T follicular helper cell (primary cell): ENCODE measurements at regions not wholly inside any gene's neighbourhood (a gene's known extent, or its start where the extent isn't known, plus 50 kb on each side); places are given as distances from the start of the nearest gene placed in this dataset.
"Not testable (repeated sequence)": the region's sequence is repeated elsewhere in the genome, so short reads cannot be mapped to it uniquely, and the experiment has no call there.

Experiments
- DNase-seq: peaks from one replicate; pipeline ENCODE4 v3.0.0-alpha.2; 2020; ENCODE audit warnings: low read depth

DNA sequence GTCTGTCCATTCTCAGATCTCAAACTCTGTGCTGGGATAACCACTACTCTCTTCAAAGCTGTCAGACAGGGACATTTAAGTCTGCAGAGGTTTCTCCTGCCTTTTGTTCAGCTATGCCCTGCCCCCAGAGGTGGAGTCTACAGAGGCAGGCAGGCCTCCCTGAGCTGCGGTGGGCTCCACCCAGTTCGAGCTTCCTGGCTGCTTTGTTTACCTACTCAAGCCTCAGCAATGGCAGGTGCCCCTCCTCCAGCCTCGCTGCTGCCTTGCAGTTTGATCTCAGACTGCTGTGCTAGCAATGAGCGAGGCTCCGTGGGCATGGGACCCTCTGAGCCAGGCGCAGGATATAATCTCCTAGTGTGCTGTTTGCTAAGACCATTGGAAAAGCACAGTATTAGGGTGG is 53.1 kb upstream of the HUNK start:
- DNase-seq: not testable (repeated sequence)

DNA sequence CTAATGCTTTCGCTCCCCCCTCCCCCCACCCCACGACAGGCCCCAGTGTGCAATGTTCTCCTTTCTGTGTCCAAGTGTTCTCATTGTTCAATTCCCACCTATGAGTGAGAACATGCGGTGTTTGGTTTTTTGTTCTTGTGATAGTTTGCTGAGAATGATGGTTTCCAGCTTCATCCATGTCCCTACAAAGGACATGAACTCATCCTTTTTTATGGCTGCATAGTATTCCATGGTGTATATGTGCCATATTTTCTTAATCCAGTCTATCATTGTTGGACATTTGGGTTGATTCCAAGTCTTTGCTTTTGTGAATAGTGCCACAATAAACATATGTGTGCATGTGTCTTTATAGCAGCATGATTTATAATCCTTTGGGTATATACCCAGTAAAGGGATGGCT is 58.5 kb upstream of the HUNK start:
- not testable (repeated sequence) for DNase-seq

DNA sequence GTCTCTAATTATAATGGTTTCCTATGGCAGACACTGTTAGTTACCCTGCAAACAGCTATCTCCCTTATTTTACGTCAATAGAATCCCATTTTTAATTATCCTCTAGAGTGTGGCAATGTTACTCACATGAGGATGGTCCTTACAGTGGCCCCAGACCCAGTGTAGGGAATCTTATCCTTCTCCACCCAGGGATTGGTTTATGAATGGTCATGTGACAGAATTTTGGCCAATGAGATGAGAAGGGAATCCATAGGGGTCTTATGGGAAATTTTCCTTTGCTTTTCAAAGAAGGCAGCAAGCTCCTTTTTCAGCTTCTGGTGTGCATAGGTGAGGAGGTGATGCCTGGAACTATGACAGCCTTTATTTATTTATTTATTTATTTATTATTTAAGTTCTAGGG is 59.0 kb upstream of the HUNK start:
- DNase-seq: no peak

DNA sequence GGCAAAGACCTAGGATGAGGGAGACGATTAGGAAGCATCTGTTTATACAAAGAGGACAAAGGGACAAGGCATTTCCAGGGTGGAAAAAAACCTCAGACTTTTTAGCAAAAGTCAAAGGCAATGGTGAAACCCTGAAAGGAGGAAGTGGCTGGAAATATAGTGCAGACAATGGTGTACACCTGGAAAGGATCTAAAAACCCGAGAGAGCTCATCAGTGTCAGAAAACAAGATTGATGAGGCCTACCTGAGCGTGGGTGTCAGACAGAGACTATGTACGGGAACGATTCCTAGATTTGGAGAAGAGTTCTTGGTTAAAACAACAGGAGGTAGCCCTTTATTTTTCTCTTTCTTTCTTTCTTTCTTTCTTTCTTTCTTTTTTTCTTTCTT is 68.8 kb upstream of the HUNK start:
- no peak for DNase-seq

DNA sequence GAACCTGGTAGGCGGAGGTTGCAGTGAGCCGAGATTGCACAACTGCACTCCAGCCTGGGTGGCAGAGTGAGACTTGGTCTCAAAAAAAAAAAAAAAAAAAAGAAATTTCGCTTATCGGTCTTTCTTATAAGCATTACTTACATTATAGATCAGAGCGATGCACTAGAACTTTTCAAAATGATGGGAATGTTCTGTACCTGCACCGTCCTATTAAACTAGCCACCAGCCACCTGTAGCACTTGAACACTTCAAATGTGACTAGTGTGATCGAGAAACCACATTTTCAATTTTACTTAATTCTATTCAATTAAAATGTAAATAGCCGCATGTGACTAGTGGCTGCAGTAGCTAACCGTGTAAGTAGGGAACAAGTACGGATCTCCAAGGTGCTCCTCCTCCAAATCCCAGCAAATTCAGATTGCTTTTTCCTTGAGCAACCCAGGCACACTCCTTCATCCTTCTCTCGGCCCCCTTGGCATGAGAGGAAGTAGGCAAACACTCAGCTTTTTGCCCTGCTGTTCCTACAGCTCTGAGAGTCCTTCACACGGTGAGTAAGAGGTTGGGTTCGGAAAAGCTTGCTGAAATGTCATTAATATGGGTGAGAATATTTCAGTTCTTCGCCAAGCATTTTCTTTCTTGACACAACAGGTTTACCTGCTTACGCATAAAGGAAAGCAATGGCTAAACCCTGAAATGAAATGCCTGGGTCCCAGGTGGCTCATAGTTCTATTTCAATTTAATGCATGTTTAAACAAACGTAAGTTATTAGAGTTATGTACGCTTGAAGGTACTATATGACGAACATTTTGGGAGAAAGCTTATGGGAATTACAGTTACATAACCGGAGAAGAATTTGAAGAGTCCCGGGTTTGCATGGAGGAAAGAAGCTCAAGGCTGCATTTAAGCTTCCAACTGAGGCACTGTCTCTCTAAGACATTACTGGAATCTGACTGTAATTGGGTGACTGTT is 69.5 kb upstream of the HUNK start:
- DNase-seq: no peak

DNA sequence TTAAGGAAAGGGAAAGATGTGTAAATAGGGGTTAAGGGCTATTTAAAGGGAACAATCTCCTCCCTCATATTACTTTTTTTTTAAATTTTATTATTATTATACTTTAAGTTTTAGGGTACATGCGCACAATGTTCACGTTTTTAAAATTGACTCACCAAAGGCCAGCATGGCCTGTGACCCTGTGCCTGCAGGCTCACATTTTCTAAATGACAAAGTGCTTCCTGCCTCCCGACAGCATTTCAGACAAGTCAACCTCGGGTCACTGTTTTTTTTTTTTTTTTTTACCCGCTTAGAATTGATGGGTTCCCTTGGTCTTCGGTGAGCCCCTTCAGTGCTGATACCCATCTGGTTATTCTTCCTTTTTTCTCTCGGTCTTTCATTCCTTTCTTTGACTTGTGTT is 70.4 kb upstream of the SCAF4 start:
- no peak for DNase-seq

DNA sequence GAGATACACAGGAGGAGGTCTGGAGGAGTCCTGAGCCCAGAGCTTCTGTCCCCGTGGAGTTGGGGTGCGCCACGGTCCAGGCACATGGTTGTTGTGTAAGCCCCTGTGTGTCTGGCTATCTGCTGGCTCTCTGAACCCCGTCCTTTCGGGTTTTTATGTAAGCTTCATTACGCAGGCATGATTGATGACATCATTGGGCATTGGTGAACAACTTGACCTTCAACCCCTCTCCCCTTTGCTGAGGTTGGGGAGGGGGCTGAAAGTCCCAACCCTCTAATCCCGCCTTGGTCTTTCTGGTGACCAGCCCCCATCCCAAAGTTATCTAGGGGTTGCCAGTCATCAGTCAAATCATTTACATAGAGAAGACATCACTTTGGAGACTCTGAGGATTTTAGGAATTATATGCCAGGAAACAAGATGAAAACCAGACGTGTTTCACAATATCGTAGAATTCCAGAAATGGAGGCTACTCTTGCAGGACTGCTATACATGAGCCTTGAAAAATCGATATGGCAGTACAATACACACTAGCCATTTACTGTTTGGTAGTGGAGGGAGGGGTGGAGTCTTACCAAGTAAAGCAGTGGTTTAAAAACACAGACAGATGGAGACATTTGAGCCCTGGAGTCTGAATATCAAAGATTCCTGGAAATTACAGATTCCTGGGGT is 69.8 kb upstream of the SCAF4 start:
- DNase-seq: no peak

DNA sequence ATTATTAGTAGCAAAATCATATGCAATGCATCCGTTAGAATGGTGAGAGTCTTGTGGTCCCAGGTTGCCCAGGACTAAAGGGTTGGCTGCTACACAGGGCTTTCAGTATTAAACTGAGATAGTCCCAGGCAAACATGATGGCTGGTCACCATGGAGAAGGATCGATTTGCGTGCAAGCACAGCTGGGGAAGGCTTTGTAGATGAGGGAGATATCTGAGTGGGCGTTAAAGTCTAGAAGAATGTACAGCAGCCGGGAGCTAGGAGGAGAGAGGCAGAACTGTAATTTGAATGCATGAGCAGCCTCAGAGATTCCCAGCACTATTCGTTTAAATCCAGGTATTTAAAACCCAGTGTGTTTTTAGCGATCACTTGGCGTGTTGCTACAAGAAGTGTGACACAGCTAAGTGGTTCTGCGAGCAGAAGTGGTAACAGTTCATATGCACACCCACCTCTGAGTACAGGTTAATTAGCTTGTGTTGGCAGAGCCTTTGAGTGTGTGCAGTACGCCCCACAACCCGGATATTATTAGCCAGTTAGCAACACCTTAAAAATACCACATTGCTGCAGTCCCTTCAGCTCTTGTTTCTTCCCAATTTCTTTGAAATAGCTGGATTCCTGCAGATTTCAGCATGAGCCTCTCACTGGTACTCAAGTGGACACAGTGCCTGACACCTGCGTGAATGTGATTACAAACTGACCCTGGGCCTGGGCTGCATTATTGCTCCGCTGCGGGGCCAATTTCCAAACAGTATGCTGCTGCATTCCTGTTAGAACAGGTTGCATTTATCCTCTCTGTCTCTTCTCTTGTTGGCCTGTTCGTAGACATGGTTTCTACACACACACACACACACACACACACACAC is 67.2 kb upstream of the SCAF4 start:
- DNase-seq: no peak

DNA sequence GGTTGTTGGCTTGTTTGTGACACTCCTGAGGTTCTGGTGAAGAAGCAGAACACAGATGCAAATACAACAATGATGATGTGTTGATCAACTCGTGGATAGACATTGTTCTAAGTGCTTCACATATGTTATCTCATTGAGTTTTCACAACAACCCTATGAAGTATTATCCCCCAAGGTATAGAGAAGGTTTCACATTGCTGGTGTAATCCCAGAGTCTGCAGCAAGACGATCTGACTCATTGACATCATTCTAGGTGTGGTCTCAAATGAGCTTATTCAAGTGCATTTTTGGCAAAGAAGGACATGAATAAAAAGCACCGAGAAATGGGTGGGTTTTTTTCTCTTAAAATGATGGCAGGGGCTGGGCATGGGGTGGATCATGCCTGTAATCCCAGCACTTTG is 64.1 kb upstream of the SCAF4 start:
- no peak for DNase-seq

DNA sequence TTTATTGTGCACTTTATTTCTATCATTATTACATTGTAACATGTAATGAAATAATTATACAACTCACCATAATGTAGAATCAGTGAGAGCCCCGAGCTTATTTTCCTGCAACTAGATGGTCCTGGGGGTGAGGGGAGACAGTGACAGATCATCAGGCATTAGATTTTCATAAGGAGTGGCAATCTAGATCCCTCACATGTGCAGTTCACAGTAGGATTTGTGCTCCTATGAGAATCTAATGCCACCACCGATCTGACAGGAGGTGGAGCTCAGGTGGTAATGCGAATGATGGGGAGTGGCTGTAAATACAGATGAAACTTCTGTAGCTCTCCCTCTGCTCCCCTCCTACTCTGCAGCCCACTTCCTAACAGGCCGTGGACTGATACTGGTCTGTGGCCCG is 58.5 kb upstream of the SCAF4 start:
- not testable (repeated sequence) for DNase-seq

DNA sequence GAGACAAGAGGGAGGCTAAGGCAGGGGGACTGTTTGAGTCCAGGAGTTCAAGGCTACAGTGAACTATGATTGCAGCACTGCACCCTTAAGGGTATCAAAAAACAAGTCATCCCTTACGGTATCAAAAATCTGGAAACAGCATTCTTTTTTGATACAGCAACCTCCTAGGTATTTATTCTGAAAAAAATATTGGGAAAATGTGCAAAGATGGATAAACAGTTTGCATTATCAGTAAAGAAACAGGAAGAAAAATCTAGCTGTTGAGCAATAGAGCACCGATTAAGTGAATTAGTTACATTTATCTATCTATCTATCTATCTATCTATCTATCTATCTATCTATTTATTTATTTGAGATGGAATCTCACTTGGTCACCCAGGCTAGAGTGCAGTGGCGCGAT is 56.7 kb upstream of the SCAF4 start:
- no peak for DNase-seq

DNA sequence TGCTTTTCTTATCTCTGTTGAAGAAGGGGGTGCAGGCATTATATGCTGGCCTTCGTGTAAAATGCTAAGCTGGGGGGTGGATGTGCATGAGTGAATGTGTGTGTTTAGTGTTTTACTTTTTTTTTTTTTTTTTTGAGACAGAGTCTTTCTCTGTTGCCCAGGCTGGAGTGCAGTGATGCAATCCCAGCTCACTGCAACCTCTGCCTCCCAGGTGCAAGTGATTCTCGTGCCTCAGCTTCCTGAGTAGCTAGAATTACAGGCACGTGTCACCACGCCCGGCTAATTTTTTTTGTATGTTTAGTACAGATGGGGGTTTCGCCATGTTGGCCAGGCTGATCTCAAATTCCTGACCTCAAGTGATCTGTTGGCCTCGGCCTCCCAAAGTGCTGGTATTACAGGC is 55.8 kb upstream of the SCAF4 start:
- not testable (repeated sequence) for DNase-seq

DNA sequence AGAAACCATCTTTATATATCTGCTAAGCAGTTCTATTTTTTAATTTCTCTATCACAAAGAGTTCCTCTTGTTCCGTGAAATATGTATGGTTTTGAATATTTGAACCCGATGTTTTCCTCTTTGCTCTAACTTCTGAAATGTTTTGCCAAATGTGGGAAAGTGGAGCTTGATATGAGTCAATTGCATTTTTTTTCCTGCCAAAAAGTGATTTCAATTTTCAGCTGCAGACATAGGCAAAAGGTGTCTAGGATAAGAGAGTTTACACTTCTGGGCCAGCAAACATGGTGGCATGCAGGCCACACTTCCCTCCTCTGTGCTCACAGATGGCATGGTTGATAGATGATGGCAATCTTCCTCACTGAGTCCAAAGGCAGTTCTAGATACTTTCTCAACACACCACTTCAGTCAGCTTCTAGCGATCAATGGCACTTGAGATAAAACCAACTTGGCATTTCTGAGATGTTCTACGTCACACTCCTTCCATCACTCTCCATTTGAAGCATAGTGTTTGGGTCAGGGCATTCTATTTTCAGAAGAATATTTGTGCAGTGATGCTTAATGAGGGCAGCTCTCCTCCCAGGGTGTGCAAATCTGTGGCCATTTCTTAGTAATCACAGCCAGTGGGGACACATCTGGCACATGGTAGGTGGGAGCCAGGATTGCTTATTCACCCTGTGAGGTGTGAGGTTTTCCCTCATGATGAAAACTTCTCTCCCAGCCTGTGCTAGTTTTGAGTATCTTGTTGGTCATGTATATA is 54.4 kb upstream of the SCAF4 start:
- no peak for DNase-seq

DNA sequence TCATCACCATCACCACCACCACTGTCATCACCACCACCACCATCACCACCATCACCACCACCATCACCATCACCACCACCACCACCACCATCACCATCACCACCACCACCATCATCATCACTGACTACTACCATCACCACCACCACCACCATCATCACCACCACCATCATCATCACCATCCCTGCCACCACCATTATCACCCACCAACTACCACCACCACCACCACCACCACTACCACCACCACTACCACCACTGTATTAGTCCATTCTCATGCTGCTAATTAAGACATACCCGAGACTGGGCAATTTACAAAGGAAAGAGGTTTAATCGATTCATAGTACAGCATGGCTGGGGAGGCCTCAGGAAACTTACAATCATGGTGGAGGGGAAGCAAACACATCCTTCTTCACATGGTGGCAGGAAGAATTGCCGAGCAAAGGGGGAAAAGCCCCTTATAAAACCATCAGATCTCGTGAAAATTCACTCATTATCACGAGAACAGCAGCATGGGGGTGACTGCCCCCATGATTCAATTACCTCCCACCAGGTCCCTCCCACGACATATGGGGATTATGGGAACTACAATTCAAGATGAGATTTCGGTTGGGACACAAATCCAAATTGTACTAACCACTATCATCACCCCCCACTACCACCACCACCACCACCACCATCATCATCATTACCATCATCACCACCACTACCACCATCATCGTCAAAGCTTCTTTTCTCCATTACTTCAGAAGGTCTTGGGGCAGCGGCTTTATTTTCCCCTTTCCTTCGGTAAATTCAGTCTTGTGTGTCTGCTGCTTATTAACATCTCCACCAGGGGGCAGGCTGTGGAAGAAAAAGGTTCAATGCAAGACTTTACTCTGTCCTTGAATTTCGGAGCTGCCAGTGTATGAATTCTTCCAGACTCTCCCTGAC is 53.6 kb upstream of the SCAF4 start:
- peak; percentile 17 for DNase-seq

DNA sequence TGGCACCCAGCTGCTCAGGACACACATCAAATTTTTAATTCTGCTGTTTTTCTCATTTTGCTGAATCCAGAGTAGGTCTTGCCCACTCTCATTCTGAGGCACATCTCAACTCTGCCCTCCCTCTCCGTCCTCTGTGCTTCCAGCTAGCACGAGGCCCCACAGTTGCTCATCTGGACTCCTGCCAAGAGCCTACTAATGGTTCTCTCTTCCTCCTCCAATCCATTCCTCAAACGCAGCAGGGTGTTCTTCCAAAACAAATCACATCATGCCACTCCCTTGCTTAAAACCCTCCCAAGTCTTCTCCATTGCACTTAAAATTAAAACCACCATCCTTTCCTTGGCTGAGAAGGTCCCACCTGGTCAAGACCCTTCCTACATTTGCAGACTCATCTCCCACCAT is 49.8 kb upstream of the SCAF4 start:
- no peak for DNase-seq
